AG10803 (cell line): ENCODE measurements at regions not wholly inside any gene's neighbourhood (a gene's known extent, or its start where the extent isn't known, plus 50 kb on each side); places are given as distances from the start of the nearest gene placed in this dataset.
A peak's percentile ranks its signal among the peaks of the same experiment; 100 is the strongest.

ENCODE experiments used
- DNase-seq: peaks from one replicate; pipeline ENCODE4 v3.0.0; 2010; ENCODE audit warnings: low read depth
- H3K4me3 ChIP-seq: 2 replicates; pipeline ENCODE4 v1.5.1; 2011; ENCODE audit warnings: mild to moderate bottlenecking, low read length, control low read depth
- CTCF ChIP-seq: conservative IDR thresholded peaks from 2 replicates; pipeline ENCODE4 v1.5.1; 2011; ENCODE audit warnings: mild to moderate bottlenecking, low read length, control low read depth, inconsistent platforms

GRCh38 chr7:124662937-124663336 lies 102.7 kb downstream of the GPR37 start:
- DNase-seq = no peak
- H3K4me3 ChIP-seq = no peak overlapping the region
- no peak for TF ChIP-seq CTCF

DNA sequence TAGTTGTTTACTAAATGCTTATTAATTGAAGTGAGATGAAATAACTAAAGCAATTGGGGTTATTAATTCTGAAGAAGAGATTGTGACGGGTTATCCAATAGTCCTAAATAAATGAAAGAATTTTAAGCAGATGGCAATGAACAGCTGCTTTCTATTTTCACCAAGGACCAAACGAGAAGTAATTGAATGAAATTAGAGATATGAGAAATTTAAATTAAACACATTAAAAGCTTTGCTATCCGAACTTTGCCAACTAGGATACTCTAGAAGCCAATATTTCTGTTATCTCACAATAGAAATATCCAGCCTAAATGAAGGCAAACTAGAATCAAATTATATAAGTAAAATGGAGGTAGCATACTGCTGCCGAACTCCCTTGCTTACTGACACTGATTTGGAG lies 103.2 kb downstream of the GPR37 start:
- DNase-seq = no peak
- no peak for TF ChIP-seq CTCF
- H3K4me3 ChIP-seq = no peak overlapping the region

GRCh38 chr7:124655990-124656389 lies 109.6 kb downstream of the GPR37 start:
- no peak for DNase-seq
- TF ChIP-seq CTCF = no peak
- no peak overlapping the region for H3K4me3 ChIP-seq

- no peak for TF ChIP-seq CTCF
- DNase-seq = peak; percentile 3
- H3K4me3 ChIP-seq = no peak overlapping the region
Measured at GRCh38 chr7:124652237-124652636, 113.4 kb downstream of the GPR37 start.

GRCh38 chr7:124651136-124651535 lies 114.5 kb downstream of the GPR37 start:
- H3K4me3 ChIP-seq = no peak overlapping the region
- no peak for DNase-seq
- TF ChIP-seq CTCF = no peak

DNA sequence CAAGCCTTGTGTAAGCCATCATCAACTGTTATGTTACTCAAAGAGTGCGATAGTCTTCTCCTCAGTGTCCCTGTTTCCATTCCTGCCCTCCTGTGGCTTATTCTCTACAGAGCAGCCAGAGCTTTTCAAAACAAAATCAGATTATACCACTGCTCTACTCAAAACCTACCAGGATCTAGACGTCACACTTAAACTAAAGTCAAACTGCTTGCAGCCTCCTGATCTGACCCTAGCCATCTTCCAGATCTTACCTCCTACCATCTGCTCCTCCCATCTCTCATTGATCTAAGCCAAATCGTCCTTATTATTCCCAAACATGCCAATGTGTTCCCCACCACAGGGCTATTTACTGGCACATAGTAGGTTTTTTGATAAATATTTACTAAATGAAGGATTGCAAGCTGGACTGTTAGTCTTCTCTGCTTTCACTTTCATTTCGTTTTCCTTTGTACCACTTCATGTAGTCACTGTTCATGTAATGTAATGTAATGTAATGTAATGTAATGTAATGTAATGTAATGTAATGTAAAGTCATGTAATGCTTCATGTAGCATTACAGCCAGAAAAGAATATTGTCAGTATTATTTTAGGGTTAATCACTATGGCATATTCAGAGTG lies 116.1 kb downstream of the GPR37 start:
- no peak for DNase-seq
- no peak for TF ChIP-seq CTCF
- H3K4me3 ChIP-seq = peak overlapping the region; percentile 28

GRCh38 chr7:124647630-124648306 lies 117.8 kb downstream of the GPR37 start:
- no peak for TF ChIP-seq CTCF
- no peak for DNase-seq
- no peak overlapping the region for H3K4me3 ChIP-seq
